Stimulated activated CD8-positive, alpha-beta memory T cell treated with anti-CD3 and anti-CD28 coated beads, Interleukin-7, amount 100 ng/mL, for 48 hours (primary cell): ENCODE measurements at regions not wholly inside any gene's neighbourhood (a gene's known extent, or its start where the extent isn't known, plus 50 kb on each side); places are given as distances from the start of the nearest gene placed in this dataset.

ENCODE experiments used
- DNase-seq, 2 donors: peaks; one replicate each; pipeline ENCODE4 v3.0.0-alpha.2; 2020; ENCODE audit warnings: low read depth in 1 of 2; ENCODE audit errors: extremely low read depth in 1 of 2

GRCh38 chr15:91549581-91549980 lies 303.9 kb upstream of the SLCO3A1 start:
- no peak for DNase-seq

GRCh38 chr15:91552555-91552954 lies 301.0 kb upstream of the SLCO3A1 start:
- DNase-seq, result no peak

GRCh38 chr15:91553196-91553854 lies 300.2 kb upstream of the SLCO3A1 start:
- no peak for DNase-seq

- DNase-seq, result no peak
Observed at GRCh38 chr15:91555312-91555711, 298.2 kb upstream of the SLCO3A1 start.

- no peak for DNase-seq
Observed at GRCh38 chr15:91556926-91557325, 296.6 kb upstream of the SLCO3A1 start.

GRCh38 chr15:91559066-91559465 lies 294.4 kb upstream of the SLCO3A1 start:
- DNase-seq, result no peak

- DNase-seq, result no peak
Observed at GRCh38 chr15:91561371-91562100, 292.0 kb upstream of the SLCO3A1 start.

GRCh38 chr15:91562698-91563097 lies 290.8 kb upstream of the SLCO3A1 start:
- DNase-seq, result no peak

GRCh38 chr15:91564631-91565030 lies 288.9 kb upstream of the SLCO3A1 start:
- no peak for DNase-seq

- no peak for DNase-seq
Observed at GRCh38 chr15:91566141-91566540, 287.4 kb upstream of the SLCO3A1 start.

GRCh38 chr15:91568036-91568435 lies 285.5 kb upstream of the SLCO3A1 start:
- DNase-seq, result no peak

- DNase-seq, result no peak
Observed at GRCh38 chr15:91572110-91572509, 281.4 kb upstream of the SLCO3A1 start.

- DNase-seq, result no peak
Observed at GRCh38 chr15:91576096-91576495, 277.4 kb upstream of the SLCO3A1 start.

GRCh38 chr15:91578511-91578910 lies 275.0 kb upstream of the SLCO3A1 start:
- DNase-seq, result no peak

- DNase-seq, result no peak
Observed at GRCh38 chr15:91584895-91585294, 268.6 kb upstream of the SLCO3A1 start.

- DNase-seq, result no peak
Observed at GRCh38 chr15:91586560-91586959, 266.9 kb upstream of the SLCO3A1 start.

GRCh38 chr15:91589360-91589759 lies 264.1 kb upstream of the SLCO3A1 start:
- DNase-seq, result peak in 1 of 2 donors; percentile 11

- no peak for DNase-seq
Observed at GRCh38 chr15:91592567-91592966, 260.9 kb upstream of the SLCO3A1 start.

- no peak for DNase-seq
Observed at GRCh38 chr15:91593067-91593466, 260.4 kb upstream of the SLCO3A1 start.

GRCh38 chr15:91593653-91594052 lies 259.9 kb upstream of the SLCO3A1 start:
- DNase-seq, result no peak

- no peak for DNase-seq
Observed at GRCh38 chr15:91599261-91599660, 254.2 kb upstream of the SLCO3A1 start.

- DNase-seq, result no peak
Observed at GRCh38 chr15:91603384-91604080, 250.0 kb upstream of the SLCO3A1 start.
